DND-41 (cell line): ENCODE measurements at regions not wholly inside any gene's neighbourhood (a gene's known extent, or its start where the extent isn't known, plus 50 kb on each side); places are given as distances from the start of the nearest gene placed in this dataset.

Experiments
- ATAC-seq: fragments of 200-7000 bp; cut with Tn5 transposase; 3 replicates; pipeline ENCODE4 v1.9.1; 2021; ENCODE audit warnings: low read depth; ENCODE audit not compliant: insufficient read depth
- DNase-seq: peaks from one replicate; pipeline ENCODE4 v3.0.0-alpha.2; 2020
- H2AFZ ChIP-seq: 2 replicates; pipeline ENCODE4 v1.6.0; 2012; ENCODE audit warnings: low read depth, low read length
- H3K27ac ChIP-seq: 2 replicates; pipeline ENCODE4 v1.5.1; 2012; ENCODE audit warnings: low read length, inconsistent platforms
- H3K27me3 ChIP-seq: fragments of 200-600 bp; sonication (generic); 2 replicates; pipeline ENCODE4 v1.6.0; 2012; ENCODE audit warnings: low read length, mild to moderate bottlenecking, inconsistent platforms; ENCODE audit not compliant: insufficient read depth, poor library complexity
- H3K36me3 ChIP-seq: 2 replicates; pipeline ENCODE4 v1.5.1; 2012; ENCODE audit warnings: low read length, inconsistent platforms; ENCODE audit not compliant: insufficient read depth
- H3K4me1 ChIP-seq: 2 replicates; pipeline ENCODE4 v1.5.1; 2012; ENCODE audit warnings: mild to moderate bottlenecking, low read length; ENCODE audit not compliant: insufficient read depth
- H3K4me2 ChIP-seq: 2 replicates; pipeline ENCODE4 v1.6.0; 2012; ENCODE audit warnings: mild to moderate bottlenecking, moderate library complexity, low read length, inconsistent platforms; ENCODE audit not compliant: insufficient read depth
- H3K4me3 ChIP-seq, 2 experiments: fragments of 200-600 bp in 1 of 2; shearing (Covaris generic) in 1 of 2; 2 replicates each; pipeline ENCODE4 v1.5.1; 2012 to 2016; ENCODE audit warnings: inconsistent platforms in 2 of 2, low read length in 2 of 2, mild to moderate bottlenecking in 2 of 2, low read depth in 1 of 2, moderate library complexity in 1 of 2
- H3K79me2 ChIP-seq: 2 replicates; pipeline ENCODE4 v1.6.0; 2012; ENCODE audit warnings: low read length, inconsistent platforms; ENCODE audit not compliant: insufficient read depth
- H3K9ac ChIP-seq: 2 replicates; pipeline ENCODE4 v1.6.0; 2012; ENCODE audit warnings: low read depth, mild to moderate bottlenecking, inconsistent platforms, low read length, moderate library complexity
- H3K9me3 ChIP-seq: 2 replicates; pipeline ENCODE4 v1.5.1; 2012; ENCODE audit warnings: low read length, moderate library complexity, mild to moderate bottlenecking, inconsistent platforms; ENCODE audit not compliant: insufficient read depth, severe bottlenecking
- H4K20me1 ChIP-seq: 2 replicates; pipeline ENCODE4 v1.6.0; 2012; ENCODE audit warnings: low read length; ENCODE audit not compliant: insufficient read depth
- CTCF ChIP-seq: IDR thresholded peaks from 2 replicates; pipeline ENCODE4 v1.5.1; 2012; ENCODE audit warnings: borderline replicate concordance, low read length, moderate library complexity, mild to moderate bottlenecking; ENCODE audit not compliant: poor library complexity, severe bottlenecking; ENCODE audit errors: extremely low read depth
- EZH2 ChIP-seq: IDR thresholded peaks from 3 replicates; pipeline ENCODE4 v1.6.1; 2012; ENCODE audit warnings: borderline replicate concordance, low read depth, mild to moderate bottlenecking, moderate library complexity, low read length, inconsistent platforms; ENCODE audit not compliant: severe bottlenecking

GRCh38 chr3:178465260-178466180 lies 70.7 kb upstream of the KCNMB2 start:
- Histone ChIP-seq H2AFZ (no peak overlapping the region), H4K20me1 (no peaks in the 10 kb centered on the region), H3K27ac (no peak overlapping the region), H3K9me3 (no peaks in the 10 kb centered on the region), H3K4me1 (no peaks in the 10 kb centered on the region), H3K79me2 (no peaks in the 10 kb centered on the region), H3K4me3 (no peak overlapping the region), H3K27me3 (no peaks in the 10 kb centered on the region), H3K4me2 (no peak overlapping the region), H3K9ac (no peak overlapping the region), H3K36me3 (no peaks in the 10 kb centered on the region)
- ATAC-seq (no peak), DNase-seq (no peak)
- no peak for TF ChIP-seq EZH2
- no peak for TF ChIP-seq CTCF

- H3K4me1 ChIP-seq = no peaks in the 10 kb centered on the region
- no peak overlapping the region for H3K27ac ChIP-seq
- H2AFZ ChIP-seq = no peak overlapping the region
- no peak overlapping the region for H3K4me3 ChIP-seq
- H4K20me1 ChIP-seq = no peaks in the 10 kb centered on the region
- no peaks in the 10 kb centered on the region for H3K27me3 ChIP-seq
- no peak for TF ChIP-seq CTCF
- no peak for TF ChIP-seq EZH2
- H3K36me3 ChIP-seq = no peaks in the 10 kb centered on the region
- DNase-seq (no peak), ATAC-seq (no peak)
- no peak overlapping the region for H3K4me2 ChIP-seq
- no peaks in the 10 kb centered on the region for H3K9me3 ChIP-seq
- H3K79me2 ChIP-seq = no peaks in the 10 kb centered on the region
- no peak overlapping the region for H3K9ac ChIP-seq
These were observed 63.3 kb upstream of the KCNMB2 start for GRCh38 chr3:178472941-178473340.

- no peaks in the 10 kb centered on the region for H3K4me1 ChIP-seq
- no peaks in the 10 kb centered on the region for H4K20me1 ChIP-seq
- H3K27me3 ChIP-seq = no peaks in the 10 kb centered on the region
- H3K36me3 ChIP-seq = no peaks in the 10 kb centered on the region
- H3K4me3 ChIP-seq = no peak overlapping the region
- no peak overlapping the region for H3K9ac ChIP-seq
- DNase-seq (no peak), ATAC-seq (no peak)
- H3K79me2 ChIP-seq = no peaks in the 10 kb centered on the region
- H3K27ac ChIP-seq = no peak overlapping the region
- no peaks in the 10 kb centered on the region for H3K9me3 ChIP-seq
- TF ChIP-seq EZH2 (no peak), CTCF (no peak)
- no peak overlapping the region for H2AFZ ChIP-seq
- no peak overlapping the region for H3K4me2 ChIP-seq
These were observed 61.7 kb upstream of the KCNMB2 start for GRCh38 chr3:178474526-178474925.
